Endothelial cell of umbilical vein (primary cell): ENCODE measurements at regions not wholly inside any gene's neighbourhood (a gene's known extent, or its start where the extent isn't known, plus 50 kb on each side); places are given as distances from the start of the nearest gene placed in this dataset.

ENCODE experiments used
- BruUV-seq: library from RNA; stranded (reverse); fragments of 400-500 nt; replicated peaks from 2 replicates; lab custom pipeline; 2021; lab: Mats Ljungman, UMichigan
- CTCF ChIA-PET: fragments of 300-600, 350-600 bp; sonication (Branson Sonifier 250); formaldehyde crosslinking; loops from one replicate; lab custom pipeline; 2021; ENCODE audit warnings: antibody characterized with exemption, inconsistent platforms; lab: Charles Lee
- POLR2A ChIA-PET: fragments of 300-600, 350-600 bp; sonication (Branson Sonifier 250); formaldehyde crosslinking; loops from one replicate; lab custom pipeline; 2021; ENCODE audit warnings: antibody characterized with exemption, inconsistent platforms; lab: Charles Lee
- DNase-seq: peaks from one replicate; pipeline ENCODE4 v3.0.0-alpha.2; 2011; ENCODE audit warnings: low read depth, low spot score
- FAIRE-seq: peaks from 2 replicates; lab custom pipeline; 2011; peaks lifted over from hg19 to GRCh38; lab: Jason Lieb, UNC
- H2AFZ ChIP-seq: 2 replicates; pipeline ENCODE4 v1.6.0; 2012; ENCODE audit warnings: low read depth, low read length, control low read depth, inconsistent platforms
- H3K27ac ChIP-seq: 2 replicates; pipeline ENCODE4 v1.5.1; 2011; ENCODE audit warnings: low read depth, mild to moderate bottlenecking, control low read depth, low read length, moderate library complexity; ENCODE audit not compliant: insufficient read depth
- H3K27me3 ChIP-seq, 2 experiments: 2 replicates each; pipeline versions ENCODE4 v1.6.0 to v1.6.1; 2011; ENCODE audit warnings: low read length in 2 of 2, mixed read lengths in 1 of 2; ENCODE audit not compliant: control insufficient read depth in 2 of 2, insufficient read depth in 2 of 2
- H3K36me3 ChIP-seq, 2 experiments: 2 replicates in 1 of 2; 3 replicates in 1 of 2; pipeline ENCODE4 v1.5.1; 2011; ENCODE audit warnings: low read length in 2 of 2, mild to moderate bottlenecking in 1 of 2, moderate library complexity in 1 of 2; ENCODE audit not compliant: control insufficient read depth in 2 of 2, insufficient read depth in 2 of 2; ENCODE audit errors: extremely low read depth in 1 of 2
- H3K4me1 ChIP-seq: 3 replicates; pipeline ENCODE4 v1.5.1; 2011; ENCODE audit warnings: mild to moderate bottlenecking, low read length; ENCODE audit not compliant: control insufficient read depth, insufficient read depth; ENCODE audit errors: extremely low read depth
- H3K4me2 ChIP-seq: 2 replicates; pipeline ENCODE4 v1.6.1; 2011; ENCODE audit warnings: low read length, control low read depth, mixed read lengths; ENCODE audit not compliant: insufficient read depth
- H3K4me3 ChIP-seq, 3 experiments: fragments of 200-600 bp in 1 of 3; sonication (generic), shearing (Covaris generic) in 1 of 3; replicated peaks in 1 of 3; 2 replicates each; pipeline ENCODE4 v1.5.1; 2011 to 2016; ENCODE audit warnings: control low read depth in 3 of 3, low read length in 3 of 3, mild to moderate bottlenecking in 2 of 3, inconsistent platforms in 1 of 3, low read depth in 1 of 3, moderate library complexity in 1 of 3; ENCODE audit not compliant: insufficient read depth in 1 of 3
- H3K79me2 ChIP-seq: 2 replicates; pipeline ENCODE4 v1.6.0; 2012; ENCODE audit warnings: low read length, inconsistent platforms; ENCODE audit not compliant: control insufficient read depth, insufficient read depth
- H3K9ac ChIP-seq: replicated peaks from 2 replicates; pipeline ENCODE3; 2011; ENCODE audit warnings: low read length, control low read depth; ENCODE audit not compliant: insufficient read depth; ENCODE audit errors: extremely low read depth
- H3K9me1 ChIP-seq: replicated peaks from 3 replicates; pipeline ENCODE4 v1.6.0; 2011; ENCODE audit warnings: mild to moderate bottlenecking, low read length; ENCODE audit not compliant: control insufficient read depth, insufficient read depth; ENCODE audit errors: extremely low read depth
- H3K9me3 ChIP-seq: replicated peaks from 2 replicates; pipeline ENCODE4 v1.5.1; 2012; ENCODE audit warnings: low read length, inconsistent platforms; ENCODE audit not compliant: control insufficient read depth, insufficient read depth
- H4K20me1 ChIP-seq: replicated peaks from 2 replicates; pipeline ENCODE3; 2011; ENCODE audit warnings: mild to moderate bottlenecking, low read length; ENCODE audit not compliant: control insufficient read depth, insufficient read depth; ENCODE audit errors: extremely low read depth
- EZH2 ChIP-seq: IDR thresholded peaks from 2 replicates; pipeline ENCODE4 v1.6.1; 2012; ENCODE audit warnings: borderline replicate concordance, low read depth, mild to moderate bottlenecking, moderate library complexity, low read length, inconsistent platforms; ENCODE audit not compliant: severe bottlenecking
- FOS ChIP-seq: IDR thresholded peaks from 2 replicates; pipeline ENCODE4 v1.6.1; 2011; ENCODE audit warnings: mild to moderate bottlenecking, low read length, moderate library complexity, borderline replicate concordance; ENCODE audit not compliant: insufficient read depth
- GATA2 ChIP-seq: IDR thresholded peaks from 2 replicates; pipeline ENCODE4 v1.7.0; 2011; ENCODE audit warnings: low read depth, mild to moderate bottlenecking, moderate library complexity, mixed read lengths, low read length; ENCODE audit not compliant: insufficient read length, insufficient read depth
- JUN ChIP-seq: IDR thresholded peaks from 2 replicates; pipeline ENCODE4 v1.6.1; 2011; ENCODE audit warnings: borderline replicate concordance, low read depth; ENCODE audit not compliant: insufficient read length, insufficient read depth
- MYC ChIP-seq: IDR thresholded peaks from one replicate; pipeline ENCODE4 v1.6.1; 2011; ENCODE audit warnings: mild to moderate bottlenecking, low read depth, low read length
- POLR2A ChIP-seq: IDR thresholded peaks from 2 replicates; pipeline ENCODE4 v1.6.1; 2012; ENCODE audit warnings: low read depth, mild to moderate bottlenecking, control low read depth, low read length
- POLR2AphosphoS5 ChIP-seq: IDR thresholded peaks from 2 replicates; pipeline ENCODE4 v1.6.1; 2012; ENCODE audit warnings: low read depth, mild to moderate bottlenecking, control low read depth, low read length, moderate library complexity; ENCODE audit not compliant: insufficient read depth
- dilution Hi-C: fragments of 300-500 bp; cut with MboI; formaldehyde crosslinking; loops from one replicate; pipeline ENCODE4 v1.15.0; 2019; ENCODE audit warnings: low sequenced_read_pairs; ENCODE audit not compliant: extremely low pct_ligation_motif_present
- intact Hi-C: fragments of 100-400 bp; cut with micrococcal nuclease; formaldehyde crosslinking; loops from one replicate; pipeline ENCODE4 v1.10.0; 2022
- TF ChIP-seq, protein P1 (sequence below): IDR thresholded peaks from 2 replicates; pipeline ENCODE4 v1.6.1; 2011; ENCODE audit not compliant: insufficient read depth, insufficient read length
- TF ChIP-seq, protein P2 (sequence below), 2 donors: IDR thresholded peaks; 1 replicate in 1 of 2; 2 replicates in 1 of 2; pipeline ENCODE4 v1.5.1; 2011; ENCODE audit warnings: low read length in 2 of 2, mild to moderate bottlenecking in 2 of 2, moderate library complexity in 2 of 2, control low read depth in 1 of 2, inconsistent platforms in 1 of 2, low read depth in 1 of 2; ENCODE audit not compliant: insufficient read depth in 1 of 2; ENCODE audit errors: extremely low read depth in 1 of 2

DNA sequence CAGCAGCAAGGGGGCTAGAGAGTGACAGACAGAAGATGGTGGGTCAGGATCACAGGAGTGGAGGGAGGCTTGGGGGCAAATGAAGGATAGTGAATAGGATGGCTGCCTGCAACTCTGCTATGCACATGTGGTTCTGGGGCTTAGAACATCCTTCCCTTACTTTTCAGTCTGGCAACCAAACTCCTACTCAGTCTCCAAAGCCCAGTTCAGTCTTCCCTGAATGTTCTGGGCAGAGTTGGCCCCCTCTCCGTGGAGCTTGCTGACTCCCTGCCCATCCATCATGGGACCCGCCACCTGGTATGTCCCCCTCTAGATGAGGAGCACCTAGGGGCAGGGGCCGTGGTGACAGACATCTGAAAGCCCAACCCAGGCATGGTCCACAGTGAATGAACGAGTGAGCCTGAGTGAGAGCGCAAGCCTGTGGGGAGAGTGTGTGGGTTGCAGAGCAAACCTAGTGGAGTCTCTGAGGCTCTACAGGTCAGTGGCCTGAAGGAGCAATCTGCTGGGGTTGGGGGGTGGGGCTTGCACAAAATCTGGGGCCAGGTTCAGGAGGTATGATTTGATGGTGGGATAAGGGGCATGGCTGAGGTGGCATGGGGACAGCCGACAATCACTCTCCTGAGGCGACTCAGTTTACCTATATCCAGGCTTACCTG is 180.6 kb downstream of the FGF18 start:
- Histone ChIP-seq H4K20me1 (no peaks in the 10 kb centered on the region), H3K9me1 (no peaks in the 10 kb centered on the region), H3K9me3 (no peaks in the 10 kb centered on the region), H3K9ac (no peak overlapping the region), H3K27ac (no peak overlapping the region), H3K36me3 (no peaks in the 10 kb centered on the region), H2AFZ (no peak overlapping the region), H3K27me3 (peaks cover 0 to 2% of the 10 kb centered on the region in 2 experiments), H3K79me2 (no peaks in the 10 kb centered on the region), H3K4me1 (peaks cover 28% of the 10 kb centered on the region), H3K4me3 (no peak overlapping the region), H3K4me2 (no peak overlapping the region)
- TF ChIP-seq, protein P1, sequence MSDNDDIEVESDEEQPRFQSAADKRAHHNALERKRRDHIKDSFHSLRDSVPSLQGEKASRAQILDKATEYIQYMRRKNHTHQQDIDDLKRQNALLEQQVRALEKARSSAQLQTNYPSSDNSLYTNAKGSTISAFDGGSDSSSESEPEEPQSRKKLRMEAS = no peak
- TF ChIP-seq FOS (no peak), JUN (no peak), MYC (no peak), EZH2 (no peak), POLR2A (no peak), POLR2AphosphoS5 (no peak), GATA2 (no peak)
- TF ChIP-seq, protein P2, sequence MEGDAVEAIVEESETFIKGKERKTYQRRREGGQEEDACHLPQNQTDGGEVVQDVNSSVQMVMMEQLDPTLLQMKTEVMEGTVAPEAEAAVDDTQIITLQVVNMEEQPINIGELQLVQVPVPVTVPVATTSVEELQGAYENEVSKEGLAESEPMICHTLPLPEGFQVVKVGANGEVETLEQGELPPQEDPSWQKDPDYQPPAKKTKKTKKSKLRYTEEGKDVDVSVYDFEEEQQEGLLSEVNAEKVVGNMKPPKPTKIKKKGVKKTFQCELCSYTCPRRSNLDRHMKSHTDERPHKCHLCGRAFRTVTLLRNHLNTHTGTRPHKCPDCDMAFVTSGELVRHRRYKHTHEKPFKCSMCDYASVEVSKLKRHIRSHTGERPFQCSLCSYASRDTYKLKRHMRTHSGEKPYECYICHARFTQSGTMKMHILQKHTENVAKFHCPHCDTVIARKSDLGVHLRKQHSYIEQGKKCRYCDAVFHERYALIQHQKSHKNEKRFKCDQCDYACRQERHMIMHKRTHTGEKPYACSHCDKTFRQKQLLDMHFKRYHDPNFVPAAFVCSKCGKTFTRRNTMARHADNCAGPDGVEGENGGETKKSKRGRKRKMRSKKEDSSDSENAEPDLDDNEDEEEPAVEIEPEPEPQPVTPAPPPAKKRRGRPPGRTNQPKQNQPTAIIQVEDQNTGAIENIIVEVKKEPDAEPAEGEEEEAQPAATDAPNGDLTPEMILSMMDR (IDR thresholded peaks at IDR 0.05; ENCODE audit: extremely low read depth in 1 of 2, insufficient read depth in 1 of 2, low read depth in 1 of 2, low read length in 2 of 2) = no peak
- no peak for FAIRE-seq
- DNase-seq = no peak
- no TSS peak for BruUV-seq
- ChIA-PET POLR2A (no interaction called here), CTCF (no interaction called here)
- intact Hi-C loops (loop anchor here (5.0 kb wide), 3 partner anchors 67 to 183 kb away; partner anchors contain the start of gene FGF18), dilution Hi-C loops (no loop called here)
